ENCODE measurements at regions not wholly inside any gene's neighbourhood (a gene's known extent, or its start where the extent isn't known, plus 50 kb on each side); places are given as distances from the start of the nearest gene placed in this dataset.

- no peak overlapping the region for H3K4me3 ChIP-seq (replicated peaks; ENCODE audit: low read depth, low read length)
- no peak for DNase-seq (ENCODE audit: low read depth)
- no peak for TF ChIP-seq CTCF (IDR thresholded peaks at IDR 0.05; ENCODE audit: low read length, missing control alignments)
Measured at GRCh38 chr1:30372792-30373433, 350.5 kb downstream of the MATN1 start.

GRCh38 chr1:30371888-30372791, 351.2 kb downstream of the MATN1 start:
- no peak overlapping the region for H3K4me3 ChIP-seq (replicated peaks; ENCODE audit: low read depth, low read length)
- no peak for DNase-seq (ENCODE audit: low read depth)
- no peak for TF ChIP-seq CTCF (IDR thresholded peaks at IDR 0.05; ENCODE audit: low read length, missing control alignments)

GRCh38 chr1:30371179-30371788, 352.1 kb downstream of the MATN1 start:
- TF ChIP-seq CTCF (IDR thresholded peaks at IDR 0.05; ENCODE audit: low read length, missing control alignments), result no peak
- H3K4me3 ChIP-seq (replicated peaks; ENCODE audit: low read depth, low read length), result no peak overlapping the region
- DNase-seq (ENCODE audit: low read depth), result no peak

- no peak for TF ChIP-seq CTCF (IDR thresholded peaks at IDR 0.05; ENCODE audit: low read length, missing control alignments)
- no peak for DNase-seq (ENCODE audit: low read depth)
- no peak overlapping the region for H3K4me3 ChIP-seq (replicated peaks; ENCODE audit: low read depth, low read length)
Measured at GRCh38 chr1:30368651-30369240, 354.6 kb downstream of the MATN1 start.

GRCh38 chr1:30366911-30367310, 356.5 kb downstream of the MATN1 start:
- no peak for DNase-seq (ENCODE audit: low read depth)
- no peak for TF ChIP-seq CTCF (IDR thresholded peaks at IDR 0.05; ENCODE audit: low read length, missing control alignments)
- no peak overlapping the region for H3K4me3 ChIP-seq (replicated peaks; ENCODE audit: low read depth, low read length)

GRCh38 chr1:30366199-30366598, 357.2 kb downstream of the MATN1 start:
- no peak for TF ChIP-seq CTCF (IDR thresholded peaks at IDR 0.05; ENCODE audit: low read length, missing control alignments)
- DNase-seq (ENCODE audit: low read depth), result no peak
- no peak overlapping the region for H3K4me3 ChIP-seq (replicated peaks; ENCODE audit: low read depth, low read length)

Data from fibroblast of pulmonary artery (primary cell).